GM12878 (cell line): ENCODE measurements at regions not wholly inside any gene's neighbourhood (a gene's known extent, or its start where the extent isn't known, plus 50 kb on each side); places are given as distances from the start of the nearest gene placed in this dataset.

Experiments
- BACH1 ChIP-seq: fragments of 450-650 bp; IDR thresholded peaks from 2 replicates; pipeline ENCODE4 v1.6.1; 2017; ENCODE audit warnings: mild to moderate bottlenecking, borderline replicate concordance
- HDGF ChIP-seq: fragments of 450-650 bp; IDR thresholded peaks from 2 replicates; pipeline ENCODE4 v1.6.1; 2016; ENCODE audit warnings: antibody characterized with exemption
- JUNB ChIP-seq: IDR thresholded peaks from 2 replicates; pipeline ENCODE4 v1.6.1; 2016; ENCODE audit warnings: antibody characterized with exemption, mild to moderate bottlenecking
- JUND ChIP-seq: IDR thresholded peaks from 2 replicates; pipeline ENCODE4 v1.6.1; 2012; ENCODE audit warnings: low read depth, mild to moderate bottlenecking, low read length, improper control_type of control experiment, moderate library complexity
- PML ChIP-seq: IDR thresholded peaks from 2 replicates; pipeline ENCODE4 v1.6.1; 2012; ENCODE audit warnings: low read length, inconsistent platforms
- POLR2A ChIP-seq: IDR thresholded peaks from 2 replicates; pipeline ENCODE4 v1.6.1; 2011; ENCODE audit warnings: low read depth, mild to moderate bottlenecking, low read length
- ZSCAN29 ChIP-seq: fragments of 450-650 bp; IDR thresholded peaks from 2 replicates; pipeline ENCODE4 v1.6.1; 2017; ENCODE audit warnings: mild to moderate bottlenecking, moderate library complexity
- TF ChIP-seq, protein P1 (sequence below): IDR thresholded peaks from 2 replicates; pipeline ENCODE4 v1.6.1; 2012; ENCODE audit warnings: low read depth, low read length, improper control_type of control experiment
- TF ChIP-seq, protein P2 (sequence below): IDR thresholded peaks from 2 replicates; pipeline ENCODE4 v1.6.1; 2011; ENCODE audit warnings: low read depth, low read length, improper control_type of control experiment, borderline replicate concordance

DNA sequence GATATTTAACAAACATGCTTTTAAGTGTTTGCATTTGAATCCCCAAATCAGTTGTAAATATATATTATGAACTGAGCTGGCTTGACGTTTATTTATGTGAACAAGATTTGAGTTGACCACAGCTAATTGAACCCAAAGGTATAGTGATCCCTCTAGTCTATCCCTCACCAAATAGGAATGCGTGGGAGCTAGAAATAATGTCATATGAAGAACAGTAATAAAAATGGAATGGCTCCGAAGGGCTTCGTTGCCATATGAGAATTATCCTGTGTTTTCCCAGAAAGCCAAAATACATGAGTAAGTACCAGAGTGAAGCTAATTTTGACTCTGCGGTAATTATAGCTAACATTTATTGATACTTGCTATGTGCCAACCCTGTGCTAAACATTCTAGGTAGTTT, 142.7 kb downstream of the ADCYAP1 start:
- TF ChIP-seq JUNB (no peak), POLR2A (no peak), PML (no peak), BACH1 (no peak), JUND (no peak), ZSCAN29 (no peak), HDGF (no peak)
- TF ChIP-seq, protein P1, sequence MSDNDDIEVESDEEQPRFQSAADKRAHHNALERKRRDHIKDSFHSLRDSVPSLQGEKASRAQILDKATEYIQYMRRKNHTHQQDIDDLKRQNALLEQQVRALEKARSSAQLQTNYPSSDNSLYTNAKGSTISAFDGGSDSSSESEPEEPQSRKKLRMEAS, result no peak
- TF ChIP-seq, protein P2, sequence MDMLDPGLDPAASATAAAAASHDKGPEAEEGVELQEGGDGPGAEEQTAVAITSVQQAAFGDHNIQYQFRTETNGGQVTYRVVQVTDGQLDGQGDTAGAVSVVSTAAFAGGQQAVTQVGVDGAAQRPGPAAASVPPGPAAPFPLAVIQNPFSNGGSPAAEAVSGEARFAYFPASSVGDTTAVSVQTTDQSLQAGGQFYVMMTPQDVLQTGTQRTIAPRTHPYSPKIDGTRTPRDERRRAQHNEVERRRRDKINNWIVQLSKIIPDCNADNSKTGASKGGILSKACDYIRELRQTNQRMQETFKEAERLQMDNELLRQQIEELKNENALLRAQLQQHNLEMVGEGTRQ, result no peak
